ENCODE measurements at regions not wholly inside any gene's neighbourhood (a gene's known extent, or its start where the extent isn't known, plus 50 kb on each side); places are given as distances from the start of the nearest gene placed in this dataset.

DNA sequence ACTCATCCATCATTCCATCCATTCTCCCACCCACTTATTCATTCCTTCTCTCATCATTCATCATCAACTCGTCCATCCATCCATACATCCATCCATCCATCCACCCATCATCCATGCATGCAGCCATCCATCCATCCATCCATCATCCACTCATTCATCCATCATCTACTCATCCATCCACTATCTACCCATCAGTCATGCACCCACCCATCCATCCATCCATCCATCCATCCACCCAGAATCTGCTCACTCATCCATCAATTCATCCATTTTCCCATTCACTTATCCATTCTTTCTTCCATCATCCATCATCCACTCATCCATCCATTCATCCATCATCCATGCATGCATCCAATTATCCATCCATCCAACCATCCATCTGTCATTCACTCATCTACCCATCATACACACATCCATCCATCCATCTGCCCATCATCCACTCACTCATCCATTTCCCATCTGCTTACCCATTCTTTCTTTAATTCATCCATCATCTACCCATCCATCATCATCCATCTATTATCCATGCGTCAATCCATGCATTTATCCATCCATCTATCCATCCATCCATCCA is 107.1 kb upstream of the WSCD2 start:
- TF ChIP-seq, protein P1, sequence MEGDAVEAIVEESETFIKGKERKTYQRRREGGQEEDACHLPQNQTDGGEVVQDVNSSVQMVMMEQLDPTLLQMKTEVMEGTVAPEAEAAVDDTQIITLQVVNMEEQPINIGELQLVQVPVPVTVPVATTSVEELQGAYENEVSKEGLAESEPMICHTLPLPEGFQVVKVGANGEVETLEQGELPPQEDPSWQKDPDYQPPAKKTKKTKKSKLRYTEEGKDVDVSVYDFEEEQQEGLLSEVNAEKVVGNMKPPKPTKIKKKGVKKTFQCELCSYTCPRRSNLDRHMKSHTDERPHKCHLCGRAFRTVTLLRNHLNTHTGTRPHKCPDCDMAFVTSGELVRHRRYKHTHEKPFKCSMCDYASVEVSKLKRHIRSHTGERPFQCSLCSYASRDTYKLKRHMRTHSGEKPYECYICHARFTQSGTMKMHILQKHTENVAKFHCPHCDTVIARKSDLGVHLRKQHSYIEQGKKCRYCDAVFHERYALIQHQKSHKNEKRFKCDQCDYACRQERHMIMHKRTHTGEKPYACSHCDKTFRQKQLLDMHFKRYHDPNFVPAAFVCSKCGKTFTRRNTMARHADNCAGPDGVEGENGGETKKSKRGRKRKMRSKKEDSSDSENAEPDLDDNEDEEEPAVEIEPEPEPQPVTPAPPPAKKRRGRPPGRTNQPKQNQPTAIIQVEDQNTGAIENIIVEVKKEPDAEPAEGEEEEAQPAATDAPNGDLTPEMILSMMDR (IDR thresholded peaks at IDR 0.05): no peak
- TF ChIP-seq POLR2AphosphoS5 (IDR thresholded peaks at IDR 0.05) (no peak), EP300 (IDR thresholded peaks at IDR 0.05; ENCODE audit: low read depth) (no peak)
